AG20443 (cell line): ENCODE measurements at regions not wholly inside any gene's neighbourhood (a gene's known extent, or its start where the extent isn't known, plus 50 kb on each side); places are given as distances from the start of the nearest gene placed in this dataset.

Experiments used
- DNase-seq: peaks from one replicate; pipeline ENCODE4 v3.0.0; 2012; ENCODE audit warnings: low spot score, mixed read lengths

DNA sequence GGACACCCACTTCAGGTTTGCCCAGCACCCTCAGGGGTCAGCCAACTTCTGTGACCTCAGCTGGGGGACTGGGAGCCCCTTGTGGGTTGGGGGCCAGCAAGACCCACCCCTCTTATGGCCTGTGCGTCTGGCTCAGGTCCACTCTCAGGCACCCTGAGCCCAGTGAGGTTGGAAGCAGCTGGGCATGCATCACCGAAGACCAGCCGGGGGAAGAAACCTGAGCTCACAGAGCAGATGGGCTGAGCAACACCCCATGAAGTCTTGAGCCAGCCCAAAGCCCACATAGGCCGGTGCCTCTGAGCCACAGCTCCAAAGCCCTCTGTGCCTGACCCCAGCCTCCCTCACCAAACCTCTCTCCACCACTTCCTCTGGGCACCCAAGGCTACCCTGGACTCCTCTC, 166.7 kb downstream of the RBFOX3 start:
- DNase-seq: no peak

DNA sequence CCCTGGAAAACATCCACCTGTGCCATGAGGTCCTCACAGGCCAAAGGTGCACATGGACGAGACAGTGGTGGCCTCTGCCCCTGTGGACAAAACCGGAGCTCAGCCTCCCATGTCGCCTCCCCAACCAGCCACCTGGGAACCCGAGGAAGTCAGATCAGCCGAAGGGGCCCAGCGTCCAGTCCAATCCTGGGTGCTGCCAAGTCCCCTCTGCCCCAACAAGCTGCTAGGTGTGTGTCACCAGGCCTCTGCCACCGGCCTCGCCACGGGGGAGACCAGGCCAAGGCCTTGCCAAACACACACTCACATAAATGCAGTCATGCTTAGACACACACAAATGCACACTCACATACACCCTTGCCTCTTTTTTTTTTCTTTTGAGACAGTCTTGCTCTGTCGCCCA, 167.8 kb downstream of the RBFOX3 start:
- DNase-seq: no peak

DNA sequence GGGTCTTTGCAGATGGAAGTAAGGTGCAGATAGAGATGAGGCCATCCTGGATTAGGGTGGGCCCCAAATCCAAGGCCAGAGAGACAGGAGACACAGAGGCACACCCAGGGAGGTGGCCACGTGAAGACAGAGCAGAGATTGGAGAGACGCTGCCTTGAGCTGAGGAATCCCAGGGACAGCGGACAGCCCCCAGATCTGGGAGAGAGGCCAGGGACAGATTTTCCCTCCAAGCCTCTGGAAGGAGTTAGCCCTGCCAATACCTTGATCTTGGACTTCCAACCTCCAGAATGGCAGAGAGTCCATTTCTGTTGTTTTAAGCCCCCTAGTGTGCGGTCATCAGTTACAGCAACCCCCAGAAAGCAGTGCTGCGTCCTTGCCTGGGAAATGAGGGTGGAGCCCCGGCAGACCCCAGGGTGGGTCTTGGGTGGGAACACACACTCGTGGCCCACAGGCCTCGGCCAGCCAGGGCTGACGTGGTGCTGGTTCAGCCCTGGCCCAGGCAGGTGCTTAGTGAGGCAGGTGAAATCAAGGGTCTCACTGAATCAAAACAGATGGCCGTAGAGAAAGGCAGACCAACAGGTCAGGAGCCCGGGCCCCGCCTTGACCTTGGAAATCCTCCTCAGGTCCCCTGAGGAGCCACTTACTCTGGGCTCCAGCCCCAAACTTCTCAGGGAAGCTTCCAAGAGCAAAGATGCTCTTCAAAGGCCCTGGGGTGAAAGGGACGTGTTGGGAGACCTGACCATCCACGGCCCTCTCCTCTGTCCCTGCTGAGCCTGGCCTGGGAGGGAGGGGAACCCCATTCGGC, 169.3 kb downstream of the RBFOX3 start:
- DNase-seq: no peak

DNA sequence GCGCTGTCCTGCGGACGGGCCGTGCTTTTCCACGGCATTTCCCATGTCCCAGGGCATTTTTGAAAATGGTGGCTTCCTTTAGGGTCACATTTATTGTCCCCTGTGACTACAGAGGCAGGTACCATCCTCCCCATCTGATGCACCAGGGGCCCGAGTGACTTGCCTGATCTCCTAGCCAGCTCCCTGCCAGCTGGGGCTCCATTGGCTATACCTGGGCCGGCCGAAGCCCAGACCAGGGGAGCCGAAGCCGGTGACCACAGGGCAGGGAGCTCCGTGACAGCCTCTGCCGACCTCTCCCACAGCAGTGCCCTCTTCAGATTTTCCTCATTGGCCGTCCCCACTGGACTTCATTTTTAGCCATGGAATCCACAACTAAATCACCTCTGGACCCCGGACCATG, 170.6 kb downstream of the RBFOX3 start:
- DNase-seq: no peak

DNA sequence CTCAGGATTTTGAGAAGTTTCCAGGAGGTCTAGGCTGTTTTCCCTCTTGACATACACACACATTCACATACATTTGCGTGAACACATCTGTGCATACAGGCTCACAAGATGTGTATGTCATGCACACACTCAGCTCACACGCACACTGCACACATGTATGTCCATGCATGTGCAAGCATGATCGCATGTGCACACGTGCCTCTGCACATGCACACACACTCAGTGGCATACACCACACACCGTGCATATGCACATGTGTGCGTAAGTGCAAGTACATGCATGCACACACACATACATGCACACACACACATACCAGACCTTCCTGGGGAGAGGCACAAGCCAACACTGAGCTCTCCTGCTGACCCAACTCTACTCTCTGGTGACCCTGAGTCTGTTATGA, 171.4 kb downstream of the RBFOX3 start:
- no peak for DNase-seq

DNA sequence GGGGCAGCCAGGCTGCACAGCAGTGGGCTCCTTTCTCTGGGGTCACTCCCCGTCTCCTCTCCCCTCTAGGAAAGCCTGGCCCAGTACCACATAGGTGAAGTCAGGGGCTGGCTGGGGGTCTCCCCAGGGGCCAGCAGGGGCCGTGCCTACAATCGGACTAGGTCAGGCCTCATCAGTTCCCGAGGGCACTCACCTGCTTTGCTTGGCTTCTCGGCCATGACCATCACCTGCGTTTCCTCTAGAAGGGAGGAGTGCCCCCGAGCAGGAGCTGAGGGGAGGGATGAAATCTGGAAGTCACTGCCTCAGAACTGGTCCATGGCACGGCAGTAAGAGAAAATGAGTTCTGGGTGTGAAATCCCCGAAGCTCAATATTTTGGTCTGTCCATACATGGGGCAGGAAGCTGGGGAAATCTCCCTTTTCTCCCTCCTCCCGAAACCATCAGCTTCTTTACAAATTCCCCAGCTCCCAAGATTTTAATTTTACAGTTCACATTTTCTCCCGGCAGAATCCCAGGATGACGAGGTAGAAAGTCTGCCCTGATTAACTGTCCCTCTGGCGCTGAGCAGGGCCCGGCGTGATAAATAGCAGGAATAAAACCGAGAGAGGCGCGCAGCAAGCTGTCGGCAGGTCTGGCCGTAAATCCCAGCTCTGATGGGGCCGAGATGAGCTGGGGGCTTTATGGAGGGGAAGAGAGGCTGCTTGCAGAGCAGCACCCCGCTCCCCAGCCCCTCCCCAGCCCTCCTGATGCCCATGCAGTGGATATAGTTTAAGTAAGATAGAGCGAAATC, 172.1 kb downstream of the RBFOX3 start:
- DNase-seq: no peak

DNA sequence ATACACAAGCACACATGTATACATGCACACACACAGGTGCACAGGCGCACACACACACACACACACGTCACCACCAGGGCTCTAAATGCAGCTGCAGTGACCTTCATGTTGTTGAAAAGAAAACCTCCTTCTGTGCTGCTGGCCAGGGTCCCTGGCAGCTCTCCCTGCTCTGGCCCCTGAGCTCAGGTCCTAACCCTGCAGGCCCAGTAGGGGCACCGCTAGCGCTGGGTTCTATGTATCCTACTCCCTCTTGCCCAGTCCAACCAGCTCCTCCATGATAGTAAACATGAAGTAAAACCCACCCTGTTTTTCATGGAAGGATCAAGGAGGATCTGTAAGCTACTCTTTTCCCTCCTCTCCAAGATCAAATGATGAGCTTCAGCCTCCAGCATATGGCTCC, 172.8 kb downstream of the RBFOX3 start:
- no peak for DNase-seq

DNA sequence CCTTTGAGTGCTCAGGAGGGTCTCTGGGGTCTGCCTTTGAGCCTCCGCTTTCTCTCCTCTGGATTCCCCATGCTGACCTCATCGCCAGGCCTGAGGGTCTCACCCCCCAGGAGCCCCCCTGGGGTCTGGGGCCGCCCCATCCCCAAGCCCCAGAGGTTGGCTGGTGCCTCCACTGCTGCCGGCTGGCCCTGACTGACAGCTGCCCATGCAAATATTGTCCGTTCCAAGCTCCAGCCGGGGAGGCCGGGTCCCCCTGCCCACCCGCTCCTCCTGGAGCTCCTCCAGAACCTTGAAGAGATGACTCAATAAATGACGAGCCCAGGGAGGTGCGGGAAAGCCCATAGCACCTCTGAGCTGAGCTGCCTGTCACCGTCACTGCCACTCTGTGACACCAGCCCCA, 173.8 kb downstream of the RBFOX3 start:
- no peak for DNase-seq

DNA sequence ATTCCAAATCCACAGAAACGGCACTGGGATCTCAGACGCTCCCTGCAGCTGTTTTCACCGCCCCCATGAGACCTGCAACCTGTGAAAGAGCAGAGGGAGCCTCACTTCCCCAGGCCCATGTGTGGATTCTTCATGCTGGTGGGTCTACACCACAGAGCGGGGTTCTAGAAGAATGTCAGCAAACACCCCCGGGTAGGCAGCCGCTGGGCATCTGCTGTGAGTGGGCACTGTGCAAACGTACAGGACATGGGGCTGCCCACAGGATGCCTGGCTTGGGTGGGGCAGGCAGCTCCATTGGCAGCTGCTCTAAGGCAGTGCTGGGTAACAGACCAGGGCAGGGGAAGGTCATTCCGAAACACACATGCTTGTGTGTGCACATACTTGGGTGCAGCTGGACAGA, 174.9 kb downstream of the RBFOX3 start:
- no peak for DNase-seq

DNA sequence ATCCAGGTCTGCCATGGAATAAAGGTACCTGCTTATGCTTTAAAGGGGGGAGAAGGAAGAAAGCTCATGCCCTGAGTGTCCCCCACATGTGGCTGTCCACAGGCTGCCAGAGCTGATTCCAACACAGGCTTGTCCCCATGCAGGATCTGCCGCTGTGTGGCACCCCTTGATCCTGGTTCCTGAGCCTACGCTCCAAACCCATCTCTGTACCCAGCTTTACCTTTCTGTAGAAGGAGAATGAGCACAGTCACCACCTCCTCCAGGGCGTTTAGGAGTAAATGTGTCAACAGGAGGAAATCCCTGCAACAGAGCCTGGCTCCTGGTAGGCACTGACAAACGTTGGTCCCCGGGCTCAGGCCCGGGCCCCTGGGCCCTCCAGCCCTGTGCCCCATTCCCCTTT, 175.6 kb downstream of the RBFOX3 start:
- DNase-seq: no peak

DNA sequence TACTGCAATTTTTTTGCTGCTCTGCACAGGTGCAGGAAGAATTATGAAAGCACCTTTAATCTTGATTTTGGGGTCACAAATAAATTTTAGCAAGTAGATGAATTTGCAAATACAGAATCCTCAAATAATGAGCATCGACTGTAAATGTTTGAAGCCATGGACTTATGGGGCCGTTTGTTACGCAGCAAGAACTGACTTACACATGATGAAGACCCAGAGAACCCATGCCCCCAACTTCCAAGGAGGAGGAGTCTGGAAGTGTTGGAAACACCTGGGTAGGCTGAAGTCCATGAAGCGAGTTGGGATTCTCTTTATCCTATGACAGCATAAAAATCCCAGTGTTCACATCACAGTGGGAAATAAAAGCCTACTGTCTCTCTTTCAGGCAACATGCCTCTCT, 176.6 kb downstream of the RBFOX3 start:
- no peak for DNase-seq

DNA sequence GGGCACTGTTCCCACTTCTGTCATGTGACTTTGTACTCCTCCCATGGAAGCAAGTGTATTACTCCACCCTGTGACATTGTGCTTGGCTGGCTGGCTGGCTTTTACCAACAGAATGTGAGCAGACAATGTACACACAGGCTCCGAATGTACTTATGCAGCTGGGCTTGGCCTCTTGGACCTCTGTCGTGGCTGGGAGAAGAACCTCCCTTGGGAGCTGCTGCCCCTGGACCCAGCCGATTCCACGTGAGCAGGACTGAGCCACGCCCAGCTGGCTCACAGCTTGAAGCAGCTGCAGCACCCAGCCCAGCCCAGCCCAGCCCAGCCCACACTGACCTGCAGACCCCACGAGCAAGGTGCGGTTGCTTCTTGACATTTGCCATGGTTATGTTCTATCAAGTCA, 177.5 kb downstream of the RBFOX3 start:
- no peak for DNase-seq

DNA sequence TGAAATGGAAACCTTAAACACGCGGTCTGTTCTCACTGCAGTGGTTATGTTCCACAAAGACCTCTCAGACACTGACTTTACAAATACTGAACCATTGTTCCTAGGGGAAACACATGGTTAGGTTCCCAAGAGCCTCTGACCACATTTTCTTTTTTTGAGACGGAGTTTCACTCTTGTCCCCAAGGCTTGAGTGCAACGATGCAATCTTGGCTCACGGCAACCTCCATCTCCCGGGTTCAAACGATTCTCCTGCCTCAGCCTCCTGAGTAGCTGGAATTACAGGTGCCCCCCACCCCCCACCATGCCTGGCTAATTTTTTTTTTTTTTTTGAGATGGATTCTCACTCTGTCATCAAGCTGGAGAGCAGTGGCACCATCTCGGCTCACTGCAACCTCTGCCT, 179.7 kb downstream of the RBFOX3 start:
- no peak for DNase-seq

DNA sequence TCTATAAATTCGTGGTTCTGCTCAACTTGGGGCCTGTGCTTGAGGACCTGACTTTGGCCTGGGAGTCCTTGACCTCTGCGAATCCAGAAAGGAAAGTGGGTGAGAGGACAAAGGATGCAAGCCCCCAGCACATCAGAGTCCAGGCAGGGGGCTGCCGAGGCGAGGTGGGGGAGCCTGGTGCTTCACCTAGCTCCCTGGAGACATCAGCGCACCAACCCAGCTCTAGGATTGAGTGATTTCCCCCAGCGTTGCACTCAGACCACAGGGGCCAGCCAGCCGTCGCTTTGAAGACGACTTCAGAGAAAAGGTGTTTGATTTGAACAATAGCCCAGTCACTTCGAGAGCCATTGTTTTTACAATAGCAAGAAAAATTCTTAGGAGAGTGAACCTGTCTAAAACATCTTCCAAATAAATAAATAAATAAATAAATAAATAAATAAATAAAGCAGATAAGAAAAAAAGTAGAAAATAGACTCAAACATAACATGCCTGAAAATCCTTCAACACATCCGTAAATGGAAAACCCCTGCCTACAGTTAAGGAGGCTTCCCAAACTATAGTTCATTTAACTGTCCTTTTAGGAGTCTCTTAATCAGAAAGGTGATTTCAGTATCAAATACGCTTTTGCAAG, 180.9 kb downstream of the RBFOX3 start:
- DNase-seq: no peak

DNA sequence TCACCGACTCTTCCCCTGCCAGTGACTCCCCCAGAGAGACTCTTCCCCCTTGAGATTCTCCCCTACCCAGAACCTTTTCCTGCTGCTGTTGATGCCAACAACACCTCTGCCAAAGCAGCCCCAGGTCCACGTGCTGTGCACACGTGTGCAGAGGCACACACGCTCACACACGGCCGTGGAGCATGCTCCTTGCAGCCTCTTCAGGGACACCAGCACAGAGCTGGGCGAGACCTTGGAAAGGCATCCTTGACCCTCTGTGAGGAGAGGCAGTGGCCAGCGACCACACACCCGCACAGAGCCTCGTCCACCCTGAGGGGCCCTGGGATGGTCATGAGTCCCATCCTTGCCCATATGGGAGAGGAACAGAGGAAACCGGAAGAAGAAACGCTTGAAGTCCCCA, 181.9 kb downstream of the RBFOX3 start:
- no peak for DNase-seq

DNA sequence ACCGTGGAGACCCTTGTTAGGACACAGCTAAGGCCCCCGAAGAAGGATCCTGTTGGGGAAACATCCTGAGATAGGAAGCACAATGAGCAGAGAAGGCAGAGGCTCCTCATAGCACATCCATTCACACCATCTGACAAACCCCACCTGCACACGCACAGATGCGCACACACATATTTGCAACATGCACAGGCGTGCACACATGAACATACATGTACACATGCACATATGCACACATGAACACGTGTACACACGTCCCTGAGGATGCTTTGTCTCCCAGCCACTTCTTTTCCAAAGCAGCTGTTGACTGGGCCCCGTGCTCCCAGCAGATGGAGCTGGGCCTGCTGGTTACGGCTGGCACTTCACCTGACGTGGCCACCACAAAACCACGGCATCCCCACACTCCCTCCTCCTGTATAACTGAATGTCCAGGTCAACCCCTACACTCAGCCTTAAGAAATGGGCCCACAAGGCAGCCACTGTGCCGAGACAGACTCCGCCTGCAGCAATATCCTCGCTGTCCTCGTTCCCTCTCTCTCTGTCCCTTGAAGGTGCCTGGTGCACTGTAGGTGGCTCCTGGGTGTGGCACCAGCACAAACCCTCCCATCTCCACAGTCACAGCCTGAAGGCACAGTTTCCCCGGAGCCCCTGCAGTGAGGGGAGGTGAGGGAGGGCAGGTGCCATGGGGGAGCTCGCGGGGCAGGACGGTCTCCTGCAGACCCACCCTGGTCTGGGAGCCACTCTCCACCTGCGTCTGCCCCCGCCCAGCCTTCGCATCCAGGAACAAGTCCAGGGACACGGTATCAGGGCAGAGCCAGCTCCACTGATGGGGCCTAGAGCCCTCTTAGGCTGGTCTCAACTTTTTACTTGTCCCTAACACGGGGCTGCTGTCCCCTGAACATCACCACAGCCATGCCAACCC, 183.0 kb downstream of the RBFOX3 start:
- no peak for DNase-seq

DNA sequence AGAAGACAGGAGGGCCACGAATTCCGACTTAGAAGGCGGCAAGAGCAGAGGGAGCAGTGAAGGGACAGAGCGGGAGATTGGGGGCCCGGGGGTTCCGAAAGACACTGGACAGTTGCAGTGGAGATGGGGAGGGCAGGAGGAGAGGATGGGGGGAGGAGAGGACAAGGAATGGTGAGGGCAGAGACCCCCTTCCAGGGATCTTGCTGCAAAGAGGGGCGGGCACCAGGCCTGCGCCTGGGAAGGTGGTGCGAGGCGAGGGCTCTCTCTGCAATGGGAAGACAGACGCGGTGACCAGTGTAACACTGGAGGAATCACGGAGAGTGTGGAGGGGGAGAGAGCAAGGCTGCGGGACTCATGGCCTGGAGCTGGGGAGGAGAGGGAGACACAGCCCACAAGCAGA, 185.2 kb downstream of the RBFOX3 start:
- DNase-seq: no peak

DNA sequence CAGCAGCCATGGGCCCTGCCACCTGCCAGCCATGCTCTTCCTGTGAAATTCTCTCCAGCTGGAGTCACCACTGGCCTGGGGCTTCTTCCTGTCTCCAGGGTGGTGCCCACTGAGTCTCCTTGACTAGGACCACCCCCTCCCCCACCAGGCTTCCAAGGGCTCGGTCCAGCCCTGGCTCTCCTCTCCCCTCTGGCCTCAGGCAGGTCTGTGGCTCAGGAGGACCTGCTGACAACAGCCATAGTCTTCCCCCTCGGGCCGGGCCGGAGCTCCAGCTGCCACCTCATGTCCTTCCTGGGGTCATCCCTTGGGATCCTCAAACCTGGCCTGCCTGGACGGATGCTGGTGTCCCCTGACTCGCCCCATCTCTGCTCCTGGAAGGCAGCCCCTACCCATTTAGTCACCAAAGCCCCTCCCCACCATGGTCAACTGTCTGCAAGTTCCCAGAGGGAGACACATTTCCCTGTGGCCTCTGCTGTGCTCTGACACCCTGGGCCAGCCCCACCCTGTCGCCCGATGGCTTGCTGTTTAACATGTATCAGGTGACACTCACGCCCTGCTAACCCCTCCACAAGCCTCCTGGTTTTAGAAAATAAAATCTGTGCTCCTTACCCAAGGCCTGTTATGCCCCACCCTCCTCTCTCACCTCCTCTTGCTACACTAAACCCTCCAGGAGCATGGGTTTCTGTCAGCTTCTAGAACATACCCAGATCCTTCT, 186.2 kb downstream of the RBFOX3 start:
- no peak for DNase-seq

DNA sequence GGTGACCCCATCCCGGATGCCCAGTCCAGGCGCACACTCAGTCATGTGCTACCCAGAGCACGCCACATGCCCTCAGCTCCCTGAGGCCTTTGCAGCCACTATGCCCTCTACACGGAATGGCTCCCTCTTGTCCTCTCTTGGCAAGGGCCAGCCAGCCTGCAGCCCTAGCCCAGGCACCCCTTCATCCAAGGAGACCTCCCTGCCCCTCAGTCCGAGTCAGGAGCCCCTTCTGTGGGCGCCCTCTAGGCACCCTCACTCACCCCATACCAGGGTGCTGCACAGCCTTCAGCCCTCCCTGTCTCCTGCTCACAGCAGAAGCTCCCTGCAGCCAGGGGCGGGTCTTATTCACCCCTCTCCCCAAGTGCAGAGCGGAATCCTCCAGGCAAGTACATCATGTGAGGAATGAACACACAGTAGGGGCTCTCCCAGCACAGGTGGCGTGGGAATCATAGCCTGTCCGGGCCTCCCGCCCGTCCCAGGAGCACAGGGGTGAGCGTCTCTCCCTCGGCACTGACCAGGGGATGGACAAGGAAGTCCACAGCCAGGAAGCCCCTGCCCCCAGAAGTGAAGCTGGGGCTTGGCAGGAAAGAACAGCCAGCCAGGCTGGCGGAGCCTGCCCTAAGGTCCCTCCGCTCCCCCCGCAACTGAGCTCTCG, 186.9 kb downstream of the RBFOX3 start:
- DNase-seq: no peak

DNA sequence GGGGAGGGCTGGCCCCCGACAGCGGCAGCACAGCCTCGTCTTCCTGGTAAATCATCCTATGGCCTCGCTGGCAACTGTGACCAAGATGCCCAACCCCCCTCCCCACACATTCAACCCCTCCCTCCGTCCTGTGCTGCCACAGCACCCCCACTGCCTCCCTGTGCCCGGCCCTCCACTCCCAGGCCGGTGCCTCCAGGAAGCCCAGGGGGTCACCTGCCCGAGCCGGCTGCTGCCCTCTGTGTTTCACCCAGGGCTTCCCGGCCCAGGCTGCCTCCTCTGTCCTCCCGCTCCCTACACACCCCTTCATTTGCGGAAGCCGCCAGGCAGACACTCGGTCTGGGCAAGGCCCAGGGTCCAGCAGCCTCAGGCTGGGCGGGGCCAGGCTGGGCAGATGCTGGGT, 188.6 kb downstream of the RBFOX3 start:
- DNase-seq: no peak
